Choroid plexus epithelial cell (primary cell): ENCODE measurements at regions not wholly inside any gene's neighbourhood (a gene's known extent, or its start where the extent isn't known, plus 50 kb on each side); places are given as distances from the start of the nearest gene placed in this dataset.

ENCODE experiments used
- DNase-seq: peaks from one replicate; pipeline ENCODE4 v3.0.0-alpha.2; 2010; ENCODE audit warnings: low read depth
- H3K4me3 ChIP-seq: 2 replicates; pipeline ENCODE4 v1.5.1; 2011; ENCODE audit warnings: low read depth, mild to moderate bottlenecking, control low read depth, low read length, moderate library complexity
- CTCF ChIP-seq: conservative IDR thresholded peaks from 2 replicates; pipeline ENCODE4 v1.5.1; 2011; ENCODE audit warnings: low read depth, mild to moderate bottlenecking, control low read depth, inconsistent platforms, low read length, moderate library complexity

DNA sequence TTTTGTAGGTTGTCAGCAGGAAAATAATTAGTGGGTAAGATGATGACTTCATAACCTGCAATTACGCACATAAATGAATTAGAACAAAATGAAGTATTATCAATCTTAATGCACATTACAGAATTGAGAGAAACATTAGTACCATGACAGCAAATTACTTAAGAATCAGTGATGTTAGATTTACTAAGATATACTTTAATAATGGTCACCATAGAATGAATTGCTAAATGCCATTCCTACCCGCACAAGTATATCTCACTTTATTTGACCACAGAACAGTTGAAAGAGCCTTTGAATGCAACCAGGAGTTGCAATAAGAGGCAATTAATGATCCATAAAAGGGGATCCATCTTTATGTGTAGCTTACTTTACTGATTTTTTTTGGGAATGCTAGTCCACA, 816.4 kb upstream of the AGA start:
- no peak for TF ChIP-seq CTCF
- no peak overlapping the region for H3K4me3 ChIP-seq
- DNase-seq = no peak

- no peak overlapping the region for H3K4me3 ChIP-seq
- no peak for DNase-seq
- no peak for TF ChIP-seq CTCF
Observed at GRCh38 chr4:178259566-178259965, 817.3 kb upstream of the AGA start.

- H3K4me3 ChIP-seq = no peak overlapping the region
- no peak for TF ChIP-seq CTCF
- no peak for DNase-seq
Observed at GRCh38 chr4:178264001-178264400, 821.8 kb upstream of the AGA start.

DNA sequence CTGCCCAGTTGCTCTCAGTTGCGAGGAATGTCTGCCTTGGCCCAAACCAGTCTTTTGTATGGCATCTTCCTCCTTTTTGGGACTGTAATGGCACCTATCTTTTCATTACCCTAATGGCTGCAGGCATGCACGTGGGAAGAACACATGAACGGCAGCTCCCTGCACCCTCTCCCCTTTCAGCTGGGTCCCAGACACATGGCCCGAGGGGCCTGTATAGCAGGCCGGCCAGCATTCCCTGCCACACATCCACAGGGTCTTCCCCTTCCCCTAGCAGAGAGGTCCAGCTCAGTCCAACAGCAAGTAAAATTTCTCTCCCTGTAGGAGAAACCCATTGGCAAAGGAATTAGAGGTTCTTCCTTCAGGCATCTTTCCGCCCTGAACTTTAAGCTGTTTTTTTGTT, 829.1 kb upstream of the AGA start:
- DNase-seq = no peak
- TF ChIP-seq CTCF = no peak
- H3K4me3 ChIP-seq = no peak overlapping the region

DNA sequence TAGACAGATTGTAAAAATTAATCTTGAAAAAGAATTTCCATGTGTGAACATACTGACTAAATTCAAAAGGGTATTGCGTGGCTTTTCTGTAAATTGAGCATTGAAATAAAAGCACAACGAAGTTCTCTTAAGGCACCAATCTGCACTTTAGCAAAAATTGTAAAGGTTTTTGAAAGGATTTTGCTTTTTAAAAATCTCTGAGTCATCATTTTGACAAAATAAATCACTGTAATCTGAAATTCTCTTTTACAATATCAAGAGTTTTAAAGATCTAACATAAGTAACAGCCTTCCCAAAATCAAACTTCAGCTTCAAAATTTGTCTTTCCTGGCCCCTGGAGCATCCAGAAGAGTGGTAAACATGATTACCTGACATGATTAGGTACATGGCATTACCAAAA, 830.9 kb upstream of the AGA start:
- TF ChIP-seq CTCF = no peak
- no peak overlapping the region for H3K4me3 ChIP-seq
- no peak for DNase-seq

GRCh38 chr4:178275671-178276360, 833.6 kb upstream of the AGA start:
- no peak for DNase-seq
- no peak for TF ChIP-seq CTCF
- no peak overlapping the region for H3K4me3 ChIP-seq

GRCh38 chr4:178280362-178280761, 838.1 kb upstream of the AGA start:
- TF ChIP-seq CTCF = no peak
- H3K4me3 ChIP-seq = no peak overlapping the region
- no peak for DNase-seq
